GM12878 (cell line): ENCODE measurements at regions not wholly inside any gene's neighbourhood (a gene's known extent, or its start where the extent isn't known, plus 50 kb on each side); places are given as distances from the start of the nearest gene placed in this dataset.

ENCODE experiments used
- BCL11A ChIP-seq: IDR thresholded peaks from 2 replicates; pipeline ENCODE4 v1.6.1; 2011; ENCODE audit warnings: low read depth, low read length
- CTCF ChIP-seq, 3 experiments: IDR thresholded peaks in 2 of 3; conservative IDR thresholded peaks in 1 of 3; 2 replicates each; pipeline ENCODE4 v1.5.1; 2011; ENCODE audit warnings: low read depth in 3 of 3, low read length in 3 of 3, mild to moderate bottlenecking in 3 of 3, control low read depth in 2 of 3, moderate library complexity in 2 of 3, inconsistent platforms in 1 of 3, mixed read lengths in 1 of 3; ENCODE audit not compliant: control insufficient read depth in 2 of 3, insufficient read depth in 1 of 3; ENCODE audit errors: extremely low read depth in 1 of 3
- NBN ChIP-seq: fragments of 450-650 bp; IDR thresholded peaks from 2 replicates; pipeline ENCODE4 v1.6.1; 2016
- NFYB ChIP-seq: IDR thresholded peaks from 2 replicates; pipeline ENCODE4 v1.6.1; 2011; ENCODE audit warnings: low read depth, mild to moderate bottlenecking, low read length, improper control_type of control experiment, moderate library complexity; ENCODE audit not compliant: insufficient read depth
- NRF1 ChIP-seq: conservative IDR thresholded peaks from 2 replicates; pipeline ENCODE4 v1.6.1; 2011; ENCODE audit warnings: mild to moderate bottlenecking, low read depth, low read length, improper control_type of control experiment
- POLR2A ChIP-seq: IDR thresholded peaks from 2 replicates; pipeline ENCODE4 v1.6.1; 2011; ENCODE audit warnings: low read depth, mild to moderate bottlenecking, low read length
- RBBP5 ChIP-seq: fragments of 200-600 bp; sonication (generic); conservative IDR thresholded peaks from 2 replicates; pipeline ENCODE4 v1.6.1; 2016

- no peak for TF ChIP-seq RBBP5
- TF ChIP-seq NFYB: no peak
- TF ChIP-seq CTCF (IDR thresholded peaks at IDR 0.05 in 2 of 3, conservative IDR thresholded peaks at IDR 0.05 in 1 of 3; ENCODE audit: control insufficient read depth in 2 of 3, extremely low read depth in 1 of 3, insufficient read depth in 1 of 3, low read depth in 3 of 3, low read length in 3 of 3): no peak
- TF ChIP-seq NRF1: no peak
- no peak for TF ChIP-seq BCL11A
- TF ChIP-seq NBN: no peak
- no peak for TF ChIP-seq POLR2A
Measured at GRCh38 chr5:121711416-121711815, 140.3 kb upstream of the FTMT start.
